HG03060 (cell line): ENCODE measurements at regions not wholly inside any gene's neighbourhood (a gene's known extent, or its start where the extent isn't known, plus 50 kb on each side); places are given as distances from the start of the nearest gene placed in this dataset.

Source experiments
- ATAC-seq: cut with Tn5 transposase; IDR thresholded peaks from one replicate; pipeline ENCODE4 v1.9.1; 2021; ENCODE audit warnings: low read depth, moderate number of reproducible peaks; ENCODE audit not compliant: unreplicated experiment

DNA sequence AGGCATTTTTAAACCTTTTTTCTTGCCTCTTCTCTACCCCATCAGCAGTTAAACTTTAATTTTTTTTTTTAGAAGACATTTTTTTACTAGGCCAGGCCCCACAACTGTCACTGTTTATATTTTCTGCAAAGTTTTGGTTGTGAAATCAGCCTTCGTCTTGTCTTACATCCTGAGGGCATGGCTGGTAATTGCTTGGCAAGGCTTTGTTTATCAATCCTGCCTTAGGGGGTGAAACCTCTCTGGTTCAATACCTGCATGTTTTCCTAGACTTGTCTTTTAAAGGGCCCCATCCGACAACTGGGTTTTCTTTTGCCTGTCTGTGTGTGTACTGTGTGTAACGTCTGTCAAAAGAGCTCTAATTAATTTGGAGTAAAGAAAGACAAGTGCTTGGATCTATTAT, 330.0 kb upstream of the CWC22 start:
- ATAC-seq = no peak

- no peak for ATAC-seq
Measured at GRCh38 chr2:180336550-180336949, 329.5 kb upstream of the CWC22 start.

DNA sequence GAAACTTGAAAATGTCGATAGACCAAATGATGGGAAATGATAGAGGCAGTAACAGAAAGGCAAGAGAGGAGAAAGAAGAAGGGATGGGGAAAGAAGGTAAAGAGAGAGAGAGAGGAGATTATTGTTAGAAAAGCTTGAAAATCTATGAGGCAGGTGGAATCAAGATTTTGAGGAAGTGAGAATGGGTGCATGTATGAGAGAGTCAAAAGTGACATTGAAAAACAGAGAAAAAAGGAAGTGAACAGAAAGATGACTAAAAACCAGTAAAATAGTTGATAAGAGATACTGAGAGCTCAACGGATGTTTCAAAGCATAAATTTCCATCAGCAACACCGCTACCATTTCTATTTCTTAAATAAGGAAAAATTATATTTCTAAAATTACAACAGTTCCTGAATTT, 327.4 kb upstream of the CWC22 start:
- peak; percentile 100 for ATAC-seq

DNA sequence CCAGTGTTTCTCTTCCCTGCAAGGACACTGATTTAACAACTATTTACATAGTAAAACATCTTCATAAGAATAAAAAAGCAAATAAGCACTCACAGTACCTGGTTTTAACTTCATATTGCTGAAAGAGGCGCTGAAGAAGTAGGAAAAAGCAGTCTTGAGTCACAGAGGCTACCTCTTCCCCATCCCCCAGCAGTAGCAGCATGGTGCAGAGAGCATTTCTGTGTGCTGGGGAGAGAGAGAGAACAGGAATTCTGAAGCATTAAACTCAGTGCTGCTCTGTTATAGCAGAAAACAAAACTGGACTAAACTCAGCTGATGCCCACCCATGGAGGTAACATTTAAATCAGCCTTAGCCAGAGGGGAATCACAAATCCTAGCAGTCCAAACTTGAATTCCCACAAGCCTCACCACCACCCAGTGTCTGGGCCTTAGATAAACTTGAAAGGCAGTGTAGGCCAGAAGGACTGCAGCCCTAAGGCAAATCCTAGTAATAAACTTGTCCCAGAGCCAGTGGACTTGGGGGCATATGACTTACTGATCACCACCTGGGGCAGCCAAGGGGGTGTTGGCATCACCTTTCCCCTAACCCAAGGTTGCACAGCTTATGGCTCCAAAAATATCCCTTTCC, 321.8 kb upstream of the CWC22 start:
- no peak for ATAC-seq

GRCh38 chr2:180327185-180327584, 320.1 kb upstream of the CWC22 start:
- ATAC-seq = no peak

DNA sequence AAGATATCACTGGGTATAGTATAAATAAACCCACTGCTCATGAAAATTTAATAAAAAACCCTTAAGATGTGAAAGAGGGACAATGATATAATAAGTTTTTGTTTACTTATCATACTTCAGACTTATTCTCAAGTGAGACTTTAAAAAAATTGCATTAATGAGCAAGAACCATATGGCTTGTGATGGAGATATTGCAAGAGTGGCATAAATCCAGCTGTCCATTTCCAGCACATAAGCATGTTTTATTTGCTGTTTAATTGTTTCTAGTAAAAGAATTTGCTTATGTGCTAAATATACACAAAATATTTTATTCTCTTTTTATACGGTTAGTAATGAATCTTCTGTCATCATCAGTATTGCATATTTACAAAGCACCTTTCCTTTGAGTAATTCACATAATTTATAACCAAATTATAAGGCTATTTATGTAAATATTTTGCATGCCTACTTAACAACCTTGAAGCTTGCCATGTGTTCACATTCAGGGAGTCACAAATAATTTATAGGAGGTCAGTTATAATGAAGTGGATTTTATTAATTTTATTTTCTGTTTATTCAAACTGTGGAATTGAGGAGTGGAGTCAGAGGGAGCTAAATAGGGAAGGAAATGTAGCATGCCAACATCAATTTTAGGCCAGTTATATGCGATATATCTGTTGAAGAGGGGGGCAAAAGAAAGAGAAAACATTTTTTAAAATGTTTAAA, 318.5 kb upstream of the CWC22 start:
- ATAC-seq = no peak

DNA sequence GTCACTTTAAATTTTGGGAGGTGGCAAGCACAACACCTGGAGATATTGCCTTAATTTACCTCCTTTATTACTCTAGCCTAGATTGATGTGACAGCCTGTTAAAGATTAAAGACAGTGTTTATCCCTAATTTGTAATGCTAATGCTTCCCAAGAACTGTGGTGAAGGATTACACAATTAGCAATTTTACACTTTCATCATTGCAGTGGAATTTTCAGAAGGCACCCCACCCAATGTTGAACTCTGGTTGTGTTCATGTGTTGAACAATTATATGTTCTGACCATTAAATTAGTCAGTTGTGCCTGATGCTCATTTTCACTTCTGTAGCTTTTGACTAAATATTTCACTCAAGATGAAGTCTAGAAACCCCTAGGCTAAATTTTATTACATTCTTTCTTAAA, 317.1 kb upstream of the CWC22 start:
- no peak for ATAC-seq

- ATAC-seq = no peak
Measured at GRCh38 chr2:180322781-180323180, 315.7 kb upstream of the CWC22 start.

DNA sequence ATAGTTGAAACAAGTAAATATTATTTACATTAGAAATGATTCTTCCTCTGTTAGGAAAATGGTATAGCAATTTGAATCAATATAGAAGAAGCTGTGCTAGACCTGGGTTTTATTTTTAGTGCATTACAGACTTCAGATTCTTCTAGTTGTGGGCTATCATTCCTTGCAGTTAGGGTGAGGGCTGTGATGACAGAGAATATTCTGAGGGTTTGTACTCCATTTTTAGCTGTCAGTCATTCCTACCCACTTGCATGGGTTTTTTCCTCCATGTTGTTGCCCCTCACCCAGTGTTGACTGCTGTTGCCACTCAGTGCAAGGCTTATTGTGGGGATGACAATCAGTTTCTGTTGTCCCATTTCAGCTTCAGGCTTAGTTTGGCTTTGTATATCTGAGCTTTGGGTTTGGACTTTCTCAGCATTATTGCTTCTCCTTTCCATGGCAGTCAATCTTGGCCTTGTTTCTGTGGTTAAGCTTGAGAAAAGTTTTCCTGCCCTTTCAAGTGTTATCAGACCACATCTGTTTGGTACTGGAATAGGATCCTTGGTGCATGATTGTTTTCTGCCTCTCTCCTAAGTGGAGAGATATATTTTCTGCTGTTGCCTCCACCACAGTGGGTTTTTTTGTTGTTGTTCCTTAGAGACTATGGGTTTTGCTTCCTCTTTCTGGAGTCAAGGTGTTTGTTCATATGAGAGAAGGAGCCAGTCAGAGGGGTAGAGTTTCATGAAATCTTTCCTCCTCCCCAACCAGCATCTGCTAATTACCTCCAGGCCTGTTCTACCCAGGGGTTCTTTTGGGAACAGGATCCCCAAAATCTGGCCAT, 312.7 kb upstream of the CWC22 start:
- ATAC-seq = peak; percentile 86

DNA sequence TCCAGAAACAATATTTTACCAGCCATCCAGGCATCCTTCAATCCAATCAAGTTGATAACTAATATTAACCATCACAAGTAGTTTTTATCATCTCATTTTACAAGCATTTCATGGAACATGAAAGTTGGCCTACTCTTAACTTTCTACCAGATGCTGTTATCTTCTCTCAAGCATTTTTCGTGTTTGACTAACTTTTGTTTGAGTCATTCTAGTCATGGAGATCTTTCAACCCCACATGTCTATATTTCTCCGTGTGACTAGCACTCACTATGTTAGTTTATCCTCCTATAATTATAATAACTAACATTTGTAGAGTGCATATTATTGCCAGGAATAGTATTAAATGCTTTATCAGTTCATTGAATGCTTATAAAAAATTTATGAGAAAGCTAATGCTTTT, 307.0 kb upstream of the CWC22 start:
- ATAC-seq = no peak

- no peak for ATAC-seq
Measured at GRCh38 chr2:180312542-180312941, 305.4 kb upstream of the CWC22 start.

DNA sequence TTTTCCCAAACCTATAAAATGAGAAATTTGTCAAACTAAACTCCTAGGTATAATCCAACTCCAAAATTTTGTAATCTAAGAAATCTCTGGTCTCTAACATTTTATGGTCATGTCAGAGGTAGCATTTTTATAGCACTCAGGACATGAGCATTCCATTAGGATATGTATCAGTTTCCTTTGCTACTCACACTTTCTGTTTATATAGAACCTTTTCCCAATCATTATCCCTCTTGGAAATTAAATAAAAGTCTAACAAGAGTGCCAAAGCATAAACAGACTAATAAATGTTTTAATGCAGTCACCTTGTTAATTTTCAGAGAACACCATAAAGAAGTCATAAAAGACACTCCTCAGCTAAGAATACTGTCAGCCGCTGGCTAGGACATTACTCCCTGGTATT, 300.0 kb upstream of the CWC22 start:
- no peak for ATAC-seq

DNA sequence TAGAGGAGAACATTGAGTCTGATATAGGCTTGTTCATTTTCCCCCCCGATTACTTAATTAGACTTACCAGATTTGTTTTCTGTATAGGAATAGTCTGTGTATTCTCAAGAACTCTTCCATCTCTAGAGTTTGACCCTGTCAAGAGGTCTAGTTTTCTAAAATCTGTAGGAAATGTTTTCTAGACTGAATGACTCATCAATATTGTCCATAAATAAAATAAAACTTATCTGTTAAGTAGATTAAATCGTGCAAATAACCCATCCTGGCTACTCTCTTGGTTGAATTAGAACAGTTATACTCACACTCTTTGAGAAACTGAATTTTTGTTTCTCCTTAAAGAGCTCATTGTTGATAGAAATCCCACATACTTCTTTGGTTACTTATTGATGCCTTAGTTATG, 299.2 kb upstream of the CWC22 start:
- no peak for ATAC-seq

DNA sequence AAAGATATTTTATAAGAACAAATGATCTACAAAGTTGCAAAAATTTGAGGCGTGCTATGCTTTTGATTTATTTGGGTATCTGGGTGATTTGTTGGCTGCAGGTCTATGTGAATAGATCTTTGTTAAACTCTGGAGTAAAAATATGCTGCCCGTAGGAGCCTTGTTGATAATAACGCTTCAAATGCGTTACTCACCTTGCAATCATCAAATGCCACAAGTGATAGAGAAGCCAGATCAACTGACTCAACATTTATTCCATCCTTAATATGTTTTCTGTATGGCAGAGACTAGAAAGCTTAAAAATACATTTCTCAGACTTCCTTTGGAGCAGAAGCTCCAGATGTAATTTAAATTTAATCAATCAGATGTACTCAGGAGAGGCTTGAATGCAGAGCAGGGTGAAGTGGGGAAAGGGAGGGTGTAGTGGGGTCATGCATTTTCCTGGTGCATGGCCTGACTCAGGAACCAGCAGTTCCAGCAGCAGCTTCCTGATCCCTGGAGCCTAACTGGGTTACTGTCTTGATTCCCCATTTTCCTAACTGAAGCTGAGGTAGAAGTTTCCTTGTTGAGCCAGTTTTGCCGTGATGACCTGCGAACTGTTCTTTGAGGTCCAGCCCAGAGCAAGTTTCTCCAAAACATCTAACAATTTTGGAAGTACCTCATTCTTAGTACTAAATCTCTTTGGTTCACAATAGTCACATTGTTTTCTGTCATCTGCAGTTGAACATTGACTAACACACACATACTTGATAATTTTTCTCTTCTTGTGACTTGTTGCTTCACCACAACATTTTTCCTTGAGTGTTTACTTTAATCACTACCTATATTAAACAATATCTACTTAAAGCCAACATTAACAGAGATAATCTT, 284.7 kb upstream of the CWC22 start:
- ATAC-seq = no peak

- ATAC-seq = no peak
Measured at GRCh38 chr2:180291060-180291459, 284.0 kb upstream of the CWC22 start.

DNA sequence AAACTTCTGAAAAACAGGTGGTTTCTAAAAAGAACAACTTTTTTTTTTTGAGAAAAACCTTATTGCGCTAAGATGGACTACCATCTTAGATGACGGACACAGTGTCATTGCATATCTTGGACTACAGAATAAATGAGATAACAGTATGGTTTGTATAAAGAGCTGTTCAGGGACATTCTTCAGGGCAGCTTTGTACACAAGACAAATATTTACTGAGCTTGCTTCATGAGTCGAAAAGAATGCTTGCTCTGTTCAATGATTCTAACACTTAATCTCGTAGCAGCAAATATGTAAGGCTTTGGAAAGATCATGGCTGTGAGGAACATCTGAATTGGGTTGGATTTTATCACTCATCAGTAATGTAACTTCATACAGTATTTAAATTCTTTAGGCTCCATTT, 282.5 kb upstream of the CWC22 start:
- ATAC-seq = no peak

- ATAC-seq = no peak
Measured at GRCh38 chr2:180279581-180279980, 272.5 kb upstream of the CWC22 start.

DNA sequence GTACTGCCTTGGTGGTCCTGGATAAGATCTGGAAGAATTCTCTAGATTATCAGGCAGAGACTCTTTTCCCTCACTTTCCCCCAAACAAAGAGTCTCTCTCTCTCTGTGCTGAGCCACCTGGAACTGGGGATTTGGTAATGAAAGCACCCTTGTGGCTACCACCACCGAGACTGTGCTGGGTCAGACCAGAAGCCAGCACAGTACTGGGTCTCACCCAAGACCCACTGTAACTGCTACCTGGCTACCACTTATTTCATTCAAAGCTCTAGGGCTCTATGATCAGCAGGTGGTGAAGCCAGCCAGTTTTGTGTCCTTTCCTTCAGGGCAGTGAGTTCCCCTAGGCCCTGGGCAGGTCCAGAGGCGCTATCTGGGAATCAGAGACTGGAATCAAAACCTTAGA, 269.6 kb upstream of the CWC22 start:
- ATAC-seq = no peak

DNA sequence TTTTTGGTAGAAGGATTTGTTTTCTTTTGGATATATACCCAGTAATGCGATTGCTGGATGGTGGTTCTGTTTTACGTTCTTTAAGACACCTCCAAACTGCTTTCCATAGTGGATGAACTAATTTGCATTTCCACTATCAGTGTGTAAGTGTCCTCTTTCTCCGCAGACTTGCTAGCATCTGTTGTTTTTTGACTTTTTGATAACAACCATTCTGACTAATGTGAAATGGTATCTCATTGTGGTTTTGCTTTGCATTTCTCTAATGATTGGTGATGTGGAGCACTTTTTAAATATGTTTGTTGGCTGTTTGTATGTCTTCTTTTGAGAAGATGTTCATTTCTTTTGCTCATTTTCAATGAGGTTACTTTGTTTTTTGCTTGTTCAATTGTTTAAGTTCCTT, 260.9 kb upstream of the CWC22 start:
- ATAC-seq = no peak

GRCh38 chr2:180261976-180262375, 254.9 kb upstream of the CWC22 start:
- ATAC-seq = no peak

- no peak for ATAC-seq
Measured at GRCh38 chr2:180258579-180258978, 251.5 kb upstream of the CWC22 start.
